NCI-H774 (cell line): ENCODE measurements at regions not wholly inside any gene's neighbourhood (a gene's known extent, or its start where the extent isn't known, plus 50 kb on each side); places are given as distances from the start of the nearest gene placed in this dataset.

Source experiments
- DNase-seq: peaks from one replicate; lab custom pipeline; 2025; lab: John Stamatoyannopoulos, UW

DNA sequence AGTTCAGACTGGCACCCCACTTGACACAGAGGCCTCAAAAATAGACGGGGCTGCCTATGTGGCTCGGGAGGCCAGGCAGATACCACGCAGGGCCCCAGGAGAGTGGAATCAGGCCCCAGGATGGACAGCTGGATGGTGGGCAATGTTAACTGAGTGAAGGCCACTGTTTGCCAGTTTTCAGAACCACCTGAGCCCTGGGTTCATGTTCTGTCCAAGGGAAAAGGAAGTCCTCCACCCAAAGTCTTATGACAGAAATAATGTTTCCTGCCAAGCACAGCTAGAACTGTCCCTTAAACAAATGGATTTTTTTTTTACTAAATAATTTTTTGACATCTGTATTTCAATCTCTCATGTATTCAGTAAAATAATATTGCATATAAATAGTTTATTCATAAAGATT is 228.4 kb downstream of the KLF13 start:
- no peak for DNase-seq

DNA sequence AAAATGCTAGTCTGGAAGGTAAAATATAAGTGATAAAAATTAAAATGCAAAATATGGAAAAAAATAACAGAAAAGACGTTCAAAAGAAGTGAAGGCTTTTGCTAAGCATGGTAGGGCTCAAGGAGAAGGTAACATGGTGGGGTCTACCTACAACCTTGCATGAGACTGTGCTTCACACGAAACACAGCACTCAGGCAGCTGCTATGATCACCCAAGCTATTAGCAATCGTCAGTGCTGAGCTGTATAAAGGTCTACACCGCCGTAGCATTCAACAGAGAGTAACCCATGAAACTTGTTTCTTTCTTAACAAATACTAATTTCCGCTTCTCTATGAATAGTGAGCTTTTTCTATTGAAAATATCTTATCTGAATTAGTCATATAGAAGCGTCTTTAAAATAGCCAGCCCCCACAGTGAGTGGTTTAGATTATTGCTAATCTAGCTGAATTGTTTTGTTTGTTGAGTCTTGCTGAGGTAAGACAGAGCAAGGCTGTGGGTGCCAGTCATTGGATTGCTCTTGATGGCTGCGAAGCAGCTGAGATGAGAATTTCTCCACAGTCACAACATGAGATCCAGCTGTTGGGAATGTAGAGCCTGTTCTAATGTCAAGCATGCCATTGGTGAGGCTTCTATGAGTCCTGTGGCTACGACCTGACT is 230.0 kb downstream of the KLF13 start:
- DNase-seq: no peak

DNA sequence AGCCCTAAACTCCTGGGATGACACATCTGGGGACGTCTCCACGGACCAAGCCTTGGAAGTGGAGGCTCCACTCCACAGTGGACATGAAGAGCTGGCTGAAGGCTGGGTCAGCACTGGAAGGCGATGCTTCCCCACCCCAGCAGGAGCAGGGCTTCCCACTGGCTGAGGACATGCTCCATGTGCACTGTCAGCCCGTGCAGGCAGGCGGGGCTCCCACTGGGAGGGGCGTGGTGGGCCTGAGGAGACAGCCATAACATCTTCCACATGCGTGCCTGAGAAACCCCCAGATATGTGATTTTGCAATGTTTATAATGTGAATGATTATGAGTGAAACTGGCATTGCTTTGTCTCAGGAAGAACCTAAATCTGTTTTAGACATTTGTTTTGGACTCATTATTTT is 231.3 kb downstream of the KLF13 start:
- no peak for DNase-seq

DNA sequence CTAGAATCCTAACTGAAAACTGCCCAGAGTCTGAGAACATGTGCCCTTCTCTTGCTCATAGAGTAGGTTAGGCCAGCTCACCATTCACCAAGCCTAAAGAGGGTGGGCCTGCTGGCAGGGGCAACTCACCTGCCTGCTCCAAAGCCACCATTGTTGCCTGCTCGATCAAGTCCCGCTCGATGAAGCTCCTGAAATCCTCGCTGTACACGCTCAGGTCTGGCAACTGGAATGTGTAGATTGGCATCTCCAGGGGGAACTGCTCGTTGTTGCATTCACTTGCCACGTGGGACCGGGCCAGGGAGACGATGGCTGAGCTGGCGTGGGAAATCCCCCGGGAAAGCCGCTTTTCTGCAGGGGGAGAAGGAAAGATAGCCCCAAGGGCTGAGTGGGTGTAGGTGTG is 232.2 kb downstream of the KLF13 start:
- DNase-seq: no peak

DNA sequence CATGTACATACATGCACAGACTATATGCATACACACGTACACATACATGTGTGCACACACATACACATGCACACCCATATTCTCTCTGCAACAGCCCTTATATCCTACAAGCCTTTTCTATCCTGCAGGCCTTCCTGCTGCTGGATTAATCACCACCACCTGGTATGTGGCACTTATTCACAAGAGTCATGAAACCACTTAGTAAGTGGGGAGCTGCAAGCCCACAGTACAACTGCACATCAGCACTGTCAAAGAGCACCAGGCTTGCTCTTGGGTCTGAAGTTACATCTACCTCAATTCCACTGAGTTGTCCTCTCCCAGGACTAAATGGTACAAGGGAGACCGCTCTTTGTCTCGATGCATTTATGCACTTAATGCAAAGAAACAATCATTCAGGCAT is 233.2 kb downstream of the KLF13 start:
- no peak for DNase-seq

DNA sequence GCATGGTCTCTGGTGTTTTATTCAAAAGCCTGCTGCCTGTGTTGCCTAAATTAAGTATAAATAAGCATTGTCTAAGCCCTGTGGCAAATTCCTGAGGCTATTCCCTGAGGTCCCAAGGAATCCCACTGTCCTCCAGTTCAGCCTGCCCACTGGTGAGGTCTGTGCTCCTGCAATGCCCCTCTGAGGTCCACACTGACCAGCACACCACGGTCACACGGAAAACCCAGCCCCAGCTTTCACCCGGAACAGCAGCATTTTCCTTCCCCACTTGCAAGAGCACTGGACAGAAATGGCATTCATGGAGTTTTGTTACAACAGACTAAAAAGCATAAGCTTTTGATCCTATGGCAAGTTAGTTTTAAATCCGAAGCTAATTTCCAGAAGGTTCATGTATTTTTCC is 234.0 kb downstream of the KLF13 start:
- DNase-seq: no peak

DNA sequence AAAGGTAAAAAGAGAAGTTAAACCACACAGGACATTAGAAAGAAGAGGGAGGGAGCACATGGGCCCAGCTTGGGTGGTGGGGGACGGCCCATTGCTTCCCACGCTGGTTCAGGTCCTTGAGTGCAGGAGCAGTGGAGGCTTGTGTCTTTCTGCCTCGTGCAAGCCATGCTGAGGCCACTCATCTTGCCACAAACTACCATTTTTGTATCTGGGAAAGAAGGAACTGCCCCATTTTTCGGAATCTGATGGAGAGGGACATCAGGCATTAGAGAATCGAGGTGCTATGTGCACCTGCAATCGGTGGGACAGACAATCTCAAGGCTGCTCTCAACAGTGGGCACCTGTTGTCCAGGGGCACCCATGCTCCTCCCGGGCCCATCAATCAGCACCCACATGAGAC is 234.5 kb downstream of the KLF13 start:
- no peak for DNase-seq

DNA sequence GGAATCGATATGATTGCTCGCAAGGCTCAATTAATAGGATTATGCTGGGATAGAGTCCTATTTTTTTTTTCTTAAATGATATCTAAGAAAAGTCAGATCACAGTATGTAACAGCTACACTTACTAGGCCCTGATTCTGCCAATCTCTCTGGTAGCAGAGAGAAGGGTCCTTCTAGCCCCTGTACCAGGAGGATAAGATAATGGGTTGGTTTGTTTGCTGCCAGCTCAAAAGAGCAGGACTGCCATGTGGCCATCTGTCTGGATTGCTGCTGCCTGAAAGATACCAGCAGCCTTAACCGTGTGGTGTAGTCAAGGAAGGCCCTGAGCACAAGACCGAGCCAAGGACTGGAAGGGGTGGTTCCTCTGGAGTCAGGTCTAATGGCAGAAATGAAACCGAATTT is 236.4 kb downstream of the KLF13 start:
- no peak for DNase-seq

DNA sequence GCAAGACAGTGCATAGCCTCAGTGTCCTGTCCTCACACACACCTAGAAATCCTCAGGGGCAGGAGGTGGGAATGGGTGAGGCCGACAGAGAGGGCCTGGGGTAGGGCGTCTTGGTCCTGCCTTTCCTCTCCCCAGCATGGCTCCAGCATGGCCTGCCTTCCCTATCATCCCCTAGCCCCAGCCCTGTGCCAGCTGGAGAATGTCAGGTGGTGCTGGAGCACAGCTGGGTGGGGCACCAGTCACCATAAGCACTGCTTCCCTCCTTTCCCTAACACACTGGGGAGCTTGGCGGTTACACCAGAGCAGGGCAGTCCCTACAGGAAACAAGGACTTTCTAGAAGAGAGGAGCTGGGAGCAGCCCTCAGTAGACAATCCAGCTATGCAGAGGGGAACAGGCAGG is 236.8 kb downstream of the KLF13 start:
- DNase-seq: no peak

DNA sequence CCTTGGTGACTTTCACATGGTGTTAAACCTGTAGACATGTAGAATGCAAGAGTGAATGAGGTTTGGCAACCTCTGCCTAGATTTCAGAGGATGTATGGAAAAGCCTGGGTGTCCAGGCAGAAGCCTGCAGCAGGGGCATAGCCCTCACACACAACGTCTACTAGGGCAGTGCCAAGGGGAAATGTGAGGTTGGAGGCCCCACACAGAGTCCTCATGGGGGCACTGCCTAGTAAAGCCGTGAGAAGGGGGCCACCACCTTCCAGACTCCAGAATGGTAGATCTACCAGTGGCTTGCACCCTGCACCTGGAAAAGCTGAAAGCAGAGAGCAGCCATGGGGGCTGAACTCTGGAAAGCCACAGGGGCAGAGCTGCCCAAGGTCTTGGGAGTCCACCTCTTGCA is 241.2 kb downstream of the KLF13 start:
- DNase-seq: no peak

DNA sequence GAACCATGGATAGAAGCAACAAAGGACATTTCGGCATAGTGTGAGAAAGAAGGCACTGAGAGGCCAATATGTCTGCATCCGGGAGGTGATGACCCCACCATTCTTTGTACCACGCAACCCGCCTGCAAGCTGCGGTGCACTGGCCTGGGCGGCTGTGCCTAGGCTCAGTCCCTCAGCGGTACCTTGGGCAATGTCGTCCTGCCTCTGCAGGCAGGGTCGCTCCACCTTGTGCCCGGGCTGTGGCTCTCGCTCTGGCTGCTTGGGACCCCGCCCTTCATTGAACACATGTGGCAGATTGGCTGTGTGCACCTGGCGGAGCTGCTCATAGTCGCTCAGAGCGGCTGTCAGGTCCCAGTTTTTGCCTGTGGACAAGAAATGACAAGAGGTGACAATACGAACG is 243.2 kb downstream of the KLF13 start:
- DNase-seq: no peak

DNA sequence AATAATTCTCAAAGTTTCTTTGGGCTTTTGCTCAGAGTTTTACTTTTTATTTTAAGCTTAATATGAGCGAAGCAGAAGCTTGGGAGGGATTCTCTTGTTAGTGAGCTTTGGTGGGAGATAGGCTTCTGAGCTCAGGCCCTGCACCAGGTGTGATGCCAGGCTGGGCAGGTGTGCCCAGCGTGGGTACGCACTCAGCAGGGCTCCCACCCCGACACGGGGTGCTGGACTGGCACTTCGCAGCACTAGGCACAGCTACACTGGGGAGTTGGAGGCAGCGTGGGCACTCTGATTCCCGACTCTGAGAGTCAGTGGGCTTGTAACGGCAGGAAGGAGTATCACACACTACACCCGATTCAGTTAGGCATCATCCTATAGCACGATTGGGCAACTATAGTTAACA is 244.0 kb downstream of the KLF13 start:
- no peak for DNase-seq

DNA sequence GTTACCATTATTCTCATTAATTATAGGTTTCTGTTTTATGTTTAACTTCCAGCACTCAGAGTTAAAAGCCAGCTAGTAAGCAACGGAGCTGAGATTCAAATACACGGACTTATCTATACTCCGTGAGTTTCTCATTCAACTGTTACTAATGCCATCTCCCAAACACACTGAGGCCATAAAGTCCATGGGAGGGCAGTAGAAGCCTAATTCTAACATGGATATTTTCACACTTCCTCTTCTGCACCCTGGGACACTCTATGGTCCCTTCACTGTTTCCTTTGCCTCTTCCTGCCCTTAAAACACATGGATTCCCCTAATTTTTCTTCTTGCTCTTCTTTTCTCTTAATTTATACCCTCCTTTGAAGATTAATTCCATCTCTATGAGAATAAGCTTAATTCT is 245.0 kb downstream of the KLF13 start:
- DNase-seq: no peak

DNA sequence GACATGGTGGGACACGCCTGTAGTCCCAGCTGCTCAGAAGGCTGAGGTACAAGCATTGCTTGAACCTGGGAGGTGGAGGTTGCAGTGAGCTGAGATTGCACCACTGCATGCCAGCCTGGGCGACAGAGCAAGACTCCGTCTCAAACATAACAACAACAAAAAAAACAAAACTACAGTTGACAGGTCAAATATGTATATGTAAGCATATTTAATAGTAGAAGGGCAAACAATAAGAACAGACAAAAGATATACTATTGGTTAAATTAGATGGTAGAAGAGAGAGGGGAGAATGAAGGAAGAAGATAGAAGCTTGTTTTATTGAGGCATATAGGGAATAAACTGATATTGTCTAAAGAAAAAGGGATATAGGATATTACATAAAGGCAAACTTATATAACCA is 247.1 kb downstream of the KLF13 start:
- DNase-seq: no peak

DNA sequence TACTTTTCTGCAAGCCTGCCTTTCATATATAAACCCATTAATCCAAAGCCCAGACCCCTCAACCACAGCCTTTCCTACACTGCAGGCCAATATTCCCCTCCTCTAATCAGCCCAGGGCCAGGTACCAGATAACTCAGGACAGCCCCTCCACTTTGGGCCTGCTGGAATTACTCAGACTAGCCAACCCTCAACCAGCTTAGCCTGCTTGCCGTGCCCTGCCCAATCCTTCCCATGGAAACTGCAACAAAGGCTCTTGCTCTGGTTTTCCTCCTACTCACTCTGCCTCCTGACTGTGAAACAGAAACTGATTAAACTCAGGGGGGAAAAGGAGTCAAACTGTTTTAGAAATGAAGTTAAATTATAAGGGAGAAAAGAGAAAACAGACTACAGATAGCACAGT is 248.1 kb downstream of the KLF13 start:
- DNase-seq: no peak

DNA sequence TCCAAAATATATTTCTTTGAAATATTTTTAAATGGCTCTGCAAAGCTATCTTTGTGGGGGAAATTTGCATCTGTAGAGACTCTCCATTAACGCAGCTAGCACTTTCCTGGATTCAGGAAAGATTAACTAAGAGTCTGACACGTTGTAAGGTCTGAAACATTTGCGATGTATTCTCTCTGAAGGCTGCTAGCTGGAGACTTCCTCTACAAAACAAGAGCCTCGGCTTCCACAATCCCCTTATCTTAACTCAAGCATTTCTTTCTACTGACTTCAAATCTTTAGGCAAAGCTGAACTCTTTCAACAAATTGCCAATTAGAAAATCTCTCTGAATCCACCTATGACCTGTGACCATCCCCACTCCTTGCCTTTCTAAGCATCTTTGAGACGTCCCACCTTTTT is 250.5 kb downstream of the KLF13 start:
- DNase-seq: no peak

DNA sequence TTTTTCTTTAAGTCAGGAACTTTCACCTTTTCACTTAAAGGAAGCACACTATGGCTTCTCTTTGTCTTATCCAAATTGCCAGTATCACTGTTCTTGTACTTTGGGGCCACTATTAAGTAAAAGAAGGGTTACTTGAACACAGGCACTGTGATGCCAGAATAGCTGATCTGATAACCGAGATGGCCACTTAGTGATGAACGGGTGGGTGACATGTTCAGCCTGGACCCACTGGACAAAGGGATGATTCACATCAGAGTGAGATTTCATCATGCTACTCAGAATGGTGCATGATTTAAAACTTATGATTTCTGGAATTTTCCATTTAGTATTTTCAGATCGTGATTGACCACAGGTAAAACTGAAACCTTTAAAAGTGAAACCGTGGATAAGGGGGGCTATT is 252.6 kb downstream of the KLF13 start:
- DNase-seq: no peak

DNA sequence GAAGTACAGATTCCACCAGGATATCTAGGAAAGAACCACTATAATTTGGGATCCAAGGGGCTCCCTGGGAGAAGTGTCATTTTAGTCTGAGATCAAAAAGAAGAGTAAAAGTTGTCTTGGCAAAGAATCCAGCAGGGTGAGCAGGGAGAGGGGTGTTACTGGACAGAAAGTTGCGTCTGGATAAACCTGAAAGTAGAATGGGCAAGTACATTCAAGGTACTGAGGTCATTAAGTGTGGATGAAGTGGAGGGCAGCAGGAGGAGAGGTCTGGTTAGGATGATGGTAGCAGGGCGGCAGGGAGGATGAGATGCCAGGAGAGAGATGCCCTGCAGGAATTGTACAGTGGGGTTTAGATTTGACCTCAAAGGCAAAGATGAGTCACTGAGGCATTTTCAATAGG is 253.3 kb downstream of the KLF13 start:
- no peak for DNase-seq

DNA sequence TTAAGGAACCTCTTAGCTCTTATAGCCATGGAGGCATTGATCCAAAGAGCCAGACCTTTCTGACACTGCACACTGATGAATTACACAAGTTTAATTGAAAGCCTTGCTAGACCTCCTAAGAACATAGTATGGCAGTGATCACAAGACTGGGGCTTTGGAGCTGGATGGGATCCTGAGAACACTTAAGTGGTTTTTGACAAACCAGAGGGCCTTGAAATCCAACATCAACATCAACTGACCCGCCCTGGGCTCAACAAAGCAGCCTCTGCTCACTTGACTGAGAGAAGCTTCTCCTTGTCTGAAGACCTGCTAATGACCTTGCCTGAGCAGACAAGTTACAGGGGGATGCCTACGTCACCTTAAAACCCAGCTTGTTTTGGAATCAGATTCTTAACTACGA is 257.6 kb downstream of the KLF13 start:
- DNase-seq: no peak

DNA sequence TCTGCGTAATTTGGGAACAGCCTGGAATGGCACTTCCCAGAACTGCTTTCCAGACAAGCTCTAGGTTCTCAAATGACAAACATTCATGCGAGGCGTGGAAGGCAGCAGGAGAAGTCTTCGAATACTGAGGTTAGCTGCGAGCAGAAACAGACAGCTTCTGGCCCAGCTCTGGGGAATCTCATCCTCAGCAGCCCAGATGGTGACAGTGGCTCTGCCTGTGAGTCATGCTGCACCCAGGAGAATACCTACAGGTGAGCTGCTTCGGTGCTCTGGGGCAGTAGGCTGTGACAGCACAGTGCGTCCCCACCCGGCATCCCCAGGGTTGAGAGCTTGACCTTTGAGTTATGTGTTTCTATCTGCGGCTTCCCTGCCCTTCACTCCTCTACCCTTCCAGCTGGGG is 258.6 kb downstream of the KLF13 start:
- DNase-seq: no peak

DNA sequence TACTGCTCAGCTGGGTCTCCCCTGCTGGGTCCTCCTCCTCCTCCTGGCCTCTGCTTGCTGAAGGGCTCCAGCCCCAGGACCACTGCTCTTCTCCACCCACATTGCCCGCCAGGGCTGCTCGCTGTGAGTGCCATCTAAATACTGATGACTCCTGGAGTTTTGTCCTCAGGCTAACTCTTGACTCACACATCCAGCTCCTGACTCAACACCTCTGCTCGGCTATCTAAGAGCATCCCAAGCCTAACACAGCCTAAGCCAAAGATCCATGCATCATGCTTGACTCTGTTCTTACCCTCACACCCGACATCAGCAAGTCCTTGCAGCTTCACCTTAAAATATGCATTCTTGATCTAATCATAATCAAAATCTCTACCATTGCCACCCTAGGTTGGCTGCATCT is 260.2 kb downstream of the KLF13 start:
- DNase-seq: no peak

DNA sequence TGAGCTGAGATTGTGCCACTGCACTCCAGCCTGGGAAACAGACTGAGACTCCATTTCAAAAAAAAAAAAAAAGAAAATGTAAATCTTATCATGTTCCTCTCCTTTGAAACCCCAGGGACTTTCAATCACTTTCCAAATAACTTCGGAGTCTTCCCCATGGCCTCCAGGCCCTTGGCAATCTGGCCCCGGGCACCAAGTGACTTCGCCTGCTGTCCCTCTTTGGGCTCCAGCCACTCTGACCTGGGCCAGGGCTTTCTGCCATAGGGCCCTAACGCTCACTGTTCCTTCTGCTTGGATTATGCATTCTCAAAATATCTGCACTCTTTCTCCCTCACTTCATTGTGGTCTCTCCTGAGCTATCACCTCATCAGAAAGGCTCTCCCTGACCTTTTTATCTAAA is 260.9 kb downstream of the KLF13 start:
- no peak for DNase-seq

DNA sequence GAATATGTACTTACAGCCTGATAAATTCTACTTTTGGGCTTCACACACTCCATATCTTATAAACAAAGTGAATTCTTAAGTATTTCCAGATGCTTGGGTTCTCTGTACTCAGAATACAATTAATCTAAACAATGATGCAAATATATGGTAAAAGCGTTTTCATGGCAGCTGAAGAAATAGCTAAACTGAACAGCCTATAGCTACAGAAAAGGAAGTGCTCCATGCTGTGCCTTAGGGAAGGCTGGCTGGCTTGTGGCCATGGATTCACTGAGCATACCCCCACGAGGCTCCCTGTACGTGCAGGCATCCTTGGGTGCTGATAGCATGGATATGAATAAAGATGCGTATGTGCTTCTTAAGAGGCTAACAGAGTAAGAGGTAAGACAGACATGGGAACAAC is 264.0 kb downstream of the KLF13 start:
- DNase-seq: no peak

DNA sequence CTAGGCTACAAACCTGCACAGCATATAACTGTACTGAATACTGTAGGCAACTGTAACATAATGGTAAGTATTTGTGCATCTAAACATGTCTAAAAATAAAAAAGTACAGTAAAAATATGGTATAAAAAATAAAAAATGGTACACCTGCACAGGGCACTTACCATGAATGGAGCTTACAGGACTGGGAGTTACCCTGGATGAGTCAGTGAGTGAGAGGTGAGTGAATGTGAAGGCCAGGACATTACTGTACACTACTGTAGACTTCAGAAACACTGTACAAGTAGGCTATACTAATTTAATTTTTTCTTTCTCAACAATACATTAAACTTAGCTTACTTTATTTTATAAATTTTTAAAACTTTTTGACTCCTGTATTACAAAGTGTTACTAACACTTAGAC is 265.3 kb downstream of the KLF13 start:
- DNase-seq: no peak

DNA sequence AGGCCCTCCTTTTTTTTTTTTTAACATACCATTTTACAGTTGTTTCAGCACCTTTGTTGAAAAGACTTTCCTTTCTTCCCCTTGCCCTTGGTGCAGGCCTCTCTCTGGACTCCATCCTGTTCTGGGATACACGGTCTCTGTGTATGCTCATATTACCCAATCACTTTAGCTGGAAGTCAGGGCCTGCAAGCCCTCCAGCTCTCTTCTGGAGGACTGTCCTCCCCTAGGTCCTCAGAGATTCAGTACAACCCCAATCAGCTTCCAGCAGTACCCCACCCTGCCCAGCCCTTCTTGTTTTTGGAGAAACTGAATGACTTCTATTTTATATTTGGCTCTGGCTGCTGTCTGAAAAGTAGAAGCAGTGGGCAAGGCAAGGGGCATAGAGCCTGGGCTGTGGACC is 270.8 kb downstream of the KLF13 start:
- DNase-seq: no peak
